MM.1S (cell line): ENCODE measurements at regions not wholly inside any gene's neighbourhood (a gene's known extent, or its start where the extent isn't known, plus 50 kb on each side); places are given as distances from the start of the nearest gene placed in this dataset.

Experiments used
- DNase-seq: peaks from one replicate; pipeline ENCODE4 v3.0.0-alpha.2; 2015
- H2AFZ ChIP-seq: fragments of 300-600 bp; sonication (generic); 2 replicates; pipeline ENCODE4 v1.6.0; 2016; ENCODE audit warnings: antibody characterized with exemption, low read length
- H3F3A ChIP-seq: fragments of 300-600 bp; sonication (generic); 2 replicates; pipeline ENCODE4 v1.6.1; 2016; ENCODE audit warnings: mild to moderate bottlenecking, antibody characterized with exemption, low read length, moderate library complexity, mixed read lengths; ENCODE audit not compliant: insufficient read depth
- H3K27ac ChIP-seq: fragments of 300-600 bp; sonication (generic); 2 replicates; pipeline ENCODE4 v1.5.1; 2016; ENCODE audit warnings: mild to moderate bottlenecking, low read length
- H3K27me3 ChIP-seq: fragments of 300-600 bp; sonication (generic); replicated peaks from 2 replicates; pipeline ENCODE4 v1.6.0; 2016; ENCODE audit warnings: low read length; ENCODE audit not compliant: insufficient read depth
- H3K36me3 ChIP-seq: fragments of 300-600 bp; sonication (generic); replicated peaks from 2 replicates; pipeline ENCODE4 v1.6.1; 2016; ENCODE audit warnings: mild to moderate bottlenecking, low read length, mixed read lengths; ENCODE audit not compliant: insufficient read depth
- H3K4me1 ChIP-seq: fragments of 300-600 bp; sonication (generic); 2 replicates; pipeline ENCODE4 v1.6.1; 2016; ENCODE audit warnings: low read length, mixed read lengths
- H3K4me2 ChIP-seq: fragments of 300-600 bp; sonication (generic); 2 replicates; pipeline ENCODE4 v1.6.0; 2016; ENCODE audit warnings: low read depth, low read length
- H3K4me3 ChIP-seq: fragments of 300-600 bp; sonication (generic); 2 replicates; pipeline ENCODE4 v1.5.1; 2016; ENCODE audit warnings: low read length, mixed read lengths
- H3K79me2 ChIP-seq: fragments of 300-600 bp; sonication (generic); 2 replicates; pipeline ENCODE4 v1.6.1; 2016; ENCODE audit warnings: mixed run types, low read length, mixed read lengths
- H3K9ac ChIP-seq: fragments of 300-600 bp; sonication (generic); 2 replicates; pipeline ENCODE4 v1.6.1; 2016; ENCODE audit warnings: low read length, mixed read lengths
- H3K9me2 ChIP-seq: fragments of 300-600 bp; sonication (generic); replicated peaks from 2 replicates; pipeline ENCODE4 v1.6.1; 2016; ENCODE audit warnings: mild to moderate bottlenecking, low read length, mixed read lengths; ENCODE audit not compliant: insufficient read depth
- H3K9me3 ChIP-seq: fragments of 300-600 bp; sonication (generic); replicated peaks from 2 replicates; pipeline ENCODE4 v1.6.1; 2016; ENCODE audit warnings: mild to moderate bottlenecking, low read length, mixed read lengths; ENCODE audit not compliant: insufficient read depth
- H4K20me1 ChIP-seq: fragments of 300-600 bp; sonication (generic); 2 replicates; pipeline ENCODE4 v1.6.1; 2016; ENCODE audit warnings: mild to moderate bottlenecking, low read length, moderate library complexity, mixed read lengths; ENCODE audit not compliant: insufficient read depth
- EZH2 ChIP-seq: fragments of 300-600 bp; sonication (generic); optimal IDR thresholded peaks from 2 replicates; pipeline ENCODE3; 2017; ENCODE audit warnings: low read depth, mild to moderate bottlenecking, antibody characterized with exemption, low read length, mixed read lengths
- EZH2phosphoT487 ChIP-seq: fragments of 300-600 bp; sonication (generic); IDR thresholded peaks from 2 replicates; pipeline ENCODE4 v1.6.1; 2018; ENCODE audit warnings: antibody characterized with exemption, low read length
- TF ChIP-seq, protein P1 (sequence below): fragments of 300-600 bp; sonication (generic); IDR thresholded peaks from 2 replicates; pipeline ENCODE4 v1.5.1; 2016; ENCODE audit warnings: antibody characterized with exemption, low read length, mixed read lengths

DNA sequence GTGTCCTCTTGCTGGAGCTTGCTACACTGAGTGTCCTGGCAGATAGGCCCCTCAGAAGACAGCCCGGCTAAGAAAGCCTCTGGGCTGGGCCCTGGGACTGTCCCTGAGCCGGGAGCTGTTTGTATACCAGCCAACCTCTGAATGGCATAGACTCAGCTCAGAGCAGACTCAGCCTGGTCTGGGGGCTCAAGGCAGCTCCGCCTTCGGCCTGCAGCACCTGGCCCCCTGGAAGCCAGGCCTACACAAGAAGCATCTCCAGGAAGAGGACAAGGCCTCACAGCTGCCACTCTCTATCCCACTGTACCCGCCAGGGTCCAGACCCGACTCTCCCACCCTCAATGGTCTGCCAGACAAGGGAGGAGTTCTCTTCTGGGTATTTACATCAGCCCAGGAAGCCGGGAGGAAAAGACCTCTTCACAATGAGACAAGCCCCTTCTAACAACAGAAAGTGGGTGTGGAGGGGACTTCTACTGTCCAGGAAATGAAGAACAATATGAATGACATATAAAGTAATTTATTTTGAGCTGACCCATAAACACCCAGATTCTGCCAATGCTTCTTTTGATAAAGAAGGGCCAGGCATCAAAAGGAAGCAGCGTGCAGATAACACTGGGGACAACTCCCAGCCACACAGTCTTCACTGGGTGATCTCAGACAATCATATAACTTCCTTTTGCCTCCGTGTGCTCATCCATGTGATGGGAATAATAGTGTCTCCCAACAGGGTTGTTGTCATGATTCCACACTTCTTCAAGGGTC, 110.2 kb downstream of the TPRA1 start:
- Histone ChIP-seq H4K20me1 (no peaks in the 10 kb centered on the region), H3K27me3 (peaks cover 7% of the 10 kb centered on the region), H3K9ac (no peak overlapping the region), H3K4me2 (no peak overlapping the region), H3K79me2 (no peaks in the 10 kb centered on the region), H2AFZ (no peak overlapping the region), H3K9me3 (no peaks in the 10 kb centered on the region), H3K36me3 (no peaks in the 10 kb centered on the region), H3K4me3 (no peak overlapping the region), H3K27ac (no peak overlapping the region), H3F3A (no peaks in the 10 kb centered on the region), H3K4me1 (no peaks in the 10 kb centered on the region), H3K9me2 (no peaks in the 10 kb centered on the region)
- TF ChIP-seq EZH2 (no peak), EZH2phosphoT487 (no peak)
- TF ChIP-seq, protein P1, sequence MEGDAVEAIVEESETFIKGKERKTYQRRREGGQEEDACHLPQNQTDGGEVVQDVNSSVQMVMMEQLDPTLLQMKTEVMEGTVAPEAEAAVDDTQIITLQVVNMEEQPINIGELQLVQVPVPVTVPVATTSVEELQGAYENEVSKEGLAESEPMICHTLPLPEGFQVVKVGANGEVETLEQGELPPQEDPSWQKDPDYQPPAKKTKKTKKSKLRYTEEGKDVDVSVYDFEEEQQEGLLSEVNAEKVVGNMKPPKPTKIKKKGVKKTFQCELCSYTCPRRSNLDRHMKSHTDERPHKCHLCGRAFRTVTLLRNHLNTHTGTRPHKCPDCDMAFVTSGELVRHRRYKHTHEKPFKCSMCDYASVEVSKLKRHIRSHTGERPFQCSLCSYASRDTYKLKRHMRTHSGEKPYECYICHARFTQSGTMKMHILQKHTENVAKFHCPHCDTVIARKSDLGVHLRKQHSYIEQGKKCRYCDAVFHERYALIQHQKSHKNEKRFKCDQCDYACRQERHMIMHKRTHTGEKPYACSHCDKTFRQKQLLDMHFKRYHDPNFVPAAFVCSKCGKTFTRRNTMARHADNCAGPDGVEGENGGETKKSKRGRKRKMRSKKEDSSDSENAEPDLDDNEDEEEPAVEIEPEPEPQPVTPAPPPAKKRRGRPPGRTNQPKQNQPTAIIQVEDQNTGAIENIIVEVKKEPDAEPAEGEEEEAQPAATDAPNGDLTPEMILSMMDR, result no peak
- DNase-seq, result no peak

DNA sequence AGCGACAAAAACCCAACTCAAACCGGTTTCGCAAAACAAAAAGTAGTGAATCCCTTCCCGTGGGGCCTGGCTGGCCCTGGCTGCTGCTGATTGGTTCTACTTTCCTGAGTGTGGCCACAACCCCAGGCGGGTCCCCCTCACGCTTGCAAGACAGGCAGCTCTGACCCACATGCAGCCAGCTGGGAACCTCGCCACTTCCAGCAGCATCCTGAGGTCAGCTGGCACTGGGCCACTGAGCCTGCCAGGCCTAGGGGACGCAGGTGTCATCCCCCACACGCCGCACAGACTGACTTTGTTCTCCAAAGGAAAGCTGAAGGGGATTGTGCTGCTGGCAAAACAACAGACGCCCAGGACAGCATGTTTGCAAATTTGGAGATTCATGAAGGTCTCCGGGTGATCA, 111.1 kb downstream of the TPRA1 start:
- Histone ChIP-seq H3K4me1 (no peaks in the 10 kb centered on the region), H3K79me2 (no peaks in the 10 kb centered on the region), H2AFZ (no peak overlapping the region)

GRCh38 chr3:127478922-127479321, 111.6 kb downstream of the TPRA1 start:
- Histone ChIP-seq H2AFZ (no peak overlapping the region), H3K9me3 (no peaks in the 10 kb centered on the region), H3K36me3 (no peaks in the 10 kb centered on the region), H3K4me3 (no peak overlapping the region), H3K4me1 (no peaks in the 10 kb centered on the region), H3K79me2 (no peaks in the 10 kb centered on the region), H3K4me2 (no peak overlapping the region), H3K27me3 (peaks cover 7% of the 10 kb centered on the region), H4K20me1 (no peaks in the 10 kb centered on the region), H3F3A (no peaks in the 10 kb centered on the region), H3K9ac (no peak overlapping the region), H3K9me2 (no peaks in the 10 kb centered on the region), H3K27ac (no peak overlapping the region)
- TF ChIP-seq EZH2phosphoT487 (no peak), EZH2 (no peak)
- TF ChIP-seq, protein P1, result no peak
- DNase-seq, result no peak

More for the DNA sequence above, 111.1 kb downstream of the TPRA1 start:
- no peak for DNase-seq
- H3K27me3 ChIP-seq, result peaks cover 7% of the 10 kb centered on the region
- H3K4me3 ChIP-seq, result no peak overlapping the region
- TF ChIP-seq EZH2phosphoT487 (no peak), EZH2 (no peak)
- TF ChIP-seq, protein P1, result no peak
- no peak overlapping the region for H3K4me2 ChIP-seq
- H3K36me3 ChIP-seq, result no peaks in the 10 kb centered on the region
- H3K9ac ChIP-seq, result no peak overlapping the region
- H3K9me2 ChIP-seq, result no peaks in the 10 kb centered on the region
- H4K20me1 ChIP-seq, result no peaks in the 10 kb centered on the region
- no peaks in the 10 kb centered on the region for H3K9me3 ChIP-seq
- no peaks in the 10 kb centered on the region for H3F3A ChIP-seq
- H3K27ac ChIP-seq, result no peak overlapping the region
